GM21390 (cell line): ENCODE measurements at regions not wholly inside any gene's neighbourhood (a gene's known extent, or its start where the extent isn't known, plus 50 kb on each side); places are given as distances from the start of the nearest gene placed in this dataset.
"Not testable (repeated sequence)": the region's sequence is repeated elsewhere in the genome, so short reads cannot be mapped to it uniquely, and the experiment has no call there.

Experiments
- ATAC-seq: cut with Tn5 transposase; IDR thresholded peaks from one replicate; pipeline ENCODE4 v1.9.1; 2021; ENCODE audit not compliant: unreplicated experiment

- no peak for ATAC-seq
Observed at GRCh38 chr4:23422878-23423277, 467.0 kb downstream of the PPARGC1A start.

GRCh38 chr4:23413631-23414030 is 476.2 kb downstream of the PPARGC1A start:
- no peak for ATAC-seq

DNA sequence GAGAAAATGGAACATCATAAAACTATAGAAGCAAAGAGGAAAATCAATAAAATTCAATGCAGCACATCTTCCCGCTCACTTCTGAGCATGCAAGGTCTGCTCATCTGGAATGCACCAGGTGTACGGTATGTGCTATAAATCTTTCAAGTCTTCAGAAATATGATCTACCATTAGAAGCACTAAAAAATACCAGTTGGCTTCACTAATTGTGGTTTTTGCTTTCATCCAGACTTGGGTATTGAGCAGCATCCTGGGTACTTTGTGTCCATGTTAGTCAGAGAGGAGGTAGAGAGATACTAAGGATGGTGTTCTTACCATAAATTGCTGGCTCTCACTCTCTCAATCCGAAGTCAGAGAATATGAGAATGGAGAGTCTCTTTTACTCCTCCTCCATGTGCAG is 477.1 kb downstream of the PPARGC1A start:
- no peak for ATAC-seq

GRCh38 chr4:23408913-23409312 is 480.9 kb downstream of the PPARGC1A start:
- not testable (repeated sequence) for ATAC-seq

- ATAC-seq, result no peak
Observed at GRCh38 chr4:23401572-23401971, 488.3 kb downstream of the PPARGC1A start.

DNA sequence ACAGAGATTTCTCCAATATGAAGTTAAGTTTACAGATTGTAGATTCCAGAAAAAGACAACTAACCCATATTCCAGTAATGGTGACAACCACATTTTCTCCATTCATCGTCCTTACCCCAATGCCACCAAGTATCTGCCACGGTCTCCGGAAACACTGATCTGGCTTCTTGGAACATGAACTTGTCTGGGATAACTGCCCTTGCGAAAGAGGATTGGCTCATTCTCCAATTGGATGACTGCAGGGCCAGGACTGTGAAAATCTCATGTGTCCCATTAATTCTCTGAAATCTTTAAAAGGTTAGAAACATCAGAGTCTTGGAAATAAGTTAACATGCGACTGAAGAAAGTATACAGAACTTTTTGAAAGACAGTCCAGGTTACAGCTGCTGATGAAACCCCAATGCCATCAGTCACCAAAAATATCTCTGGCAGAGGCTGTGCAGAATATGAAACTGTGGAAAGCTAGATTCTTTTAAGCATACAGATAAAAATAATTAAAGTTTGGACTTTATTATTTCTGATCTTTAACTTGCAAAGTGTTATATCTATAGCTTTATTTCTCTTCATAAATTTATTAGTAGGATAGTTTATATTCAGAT is 496.9 kb downstream of the PPARGC1A start:
- no peak for ATAC-seq

GRCh38 chr4:23390246-23390645 is 499.6 kb downstream of the PPARGC1A start:
- ATAC-seq, result no peak

DNA sequence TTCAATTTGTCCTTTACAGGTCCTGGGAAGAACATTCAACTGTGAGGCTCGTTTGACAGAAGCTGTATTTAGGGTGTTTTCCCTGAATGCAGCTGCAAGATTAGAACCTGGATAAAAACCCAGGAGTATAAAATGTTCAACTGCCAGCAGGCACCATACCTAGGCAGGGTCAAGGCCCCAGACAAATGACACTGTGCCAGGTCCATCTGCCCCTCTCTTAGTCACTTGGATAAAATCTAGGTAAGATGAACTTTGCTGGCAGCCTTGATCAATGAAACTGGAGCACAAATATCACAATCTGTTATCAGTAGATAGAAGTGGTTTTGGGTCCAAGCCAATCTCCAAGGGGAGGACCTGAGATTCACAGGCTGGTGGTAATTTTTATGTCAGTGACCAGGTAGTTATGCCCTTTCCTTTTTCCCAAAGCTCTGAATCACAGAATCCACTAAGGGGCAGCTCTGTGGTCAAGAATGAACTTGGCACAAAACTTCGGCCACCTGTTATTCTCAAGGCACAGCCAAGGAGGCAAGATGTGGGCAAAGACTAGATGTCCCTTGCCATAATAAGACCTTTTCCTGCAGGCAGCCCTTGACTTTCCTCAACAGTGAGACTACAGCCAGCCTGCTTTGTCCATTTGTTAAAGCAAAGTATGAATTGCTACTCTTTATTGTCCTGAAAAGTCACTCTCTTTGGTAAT is 501.0 kb downstream of the PPARGC1A start:
- ATAC-seq, result no peak

DNA sequence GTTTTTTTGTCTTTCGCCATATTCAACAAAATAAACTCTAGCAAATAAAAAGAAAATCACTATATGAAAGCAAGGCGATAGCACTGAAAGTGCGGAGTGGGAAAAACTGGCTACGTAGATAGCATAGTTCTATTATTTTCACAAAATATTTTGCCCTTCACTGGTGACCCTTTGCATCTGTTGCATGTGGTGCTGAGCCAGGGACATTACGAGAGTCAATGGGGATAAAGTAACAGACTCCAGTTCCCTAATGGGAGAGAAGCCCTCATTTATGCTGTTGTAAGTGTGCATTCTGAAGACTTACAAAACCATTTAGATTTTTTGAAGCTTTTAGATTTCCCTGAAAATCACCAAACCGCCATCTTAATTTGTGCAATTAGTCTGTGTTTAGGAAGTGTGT is 501.6 kb downstream of the PPARGC1A start:
- no peak for ATAC-seq

- ATAC-seq, result no peak
Observed at GRCh38 chr4:23384741-23385140, 505.1 kb downstream of the PPARGC1A start.

- no peak for ATAC-seq
Observed at GRCh38 chr4:23382879-23383278, 507.0 kb downstream of the PPARGC1A start.

- ATAC-seq, result no peak
Observed at GRCh38 chr4:23374259-23374658, 515.6 kb downstream of the PPARGC1A start.

DNA sequence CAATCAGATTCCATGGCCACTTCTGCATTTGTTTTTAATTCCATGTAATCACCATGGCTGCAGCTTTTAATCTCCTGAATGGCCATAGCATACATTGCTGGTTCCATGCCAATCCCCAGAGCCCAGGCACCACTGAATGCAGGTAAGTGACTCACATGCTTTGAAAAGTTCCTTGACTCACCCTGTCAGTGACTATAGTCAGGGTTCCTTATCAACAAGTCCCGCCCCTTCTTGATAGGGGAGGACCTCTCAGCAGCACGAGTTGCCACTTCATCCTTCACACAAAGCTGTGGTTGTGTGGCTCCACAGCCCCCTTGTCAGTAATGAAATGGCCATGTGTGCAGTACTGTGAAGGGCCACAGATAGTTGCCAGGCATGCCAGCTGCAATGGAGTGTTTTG is 516.6 kb downstream of the PPARGC1A start:
- no peak for ATAC-seq

- ATAC-seq, result no peak
Observed at GRCh38 chr4:23371533-23371932, 518.3 kb downstream of the PPARGC1A start.

- ATAC-seq, result no peak
Observed at GRCh38 chr4:23369331-23369730, 520.5 kb downstream of the PPARGC1A start.

GRCh38 chr4:23368081-23368697 is 521.7 kb downstream of the PPARGC1A start:
- no peak for ATAC-seq

DNA sequence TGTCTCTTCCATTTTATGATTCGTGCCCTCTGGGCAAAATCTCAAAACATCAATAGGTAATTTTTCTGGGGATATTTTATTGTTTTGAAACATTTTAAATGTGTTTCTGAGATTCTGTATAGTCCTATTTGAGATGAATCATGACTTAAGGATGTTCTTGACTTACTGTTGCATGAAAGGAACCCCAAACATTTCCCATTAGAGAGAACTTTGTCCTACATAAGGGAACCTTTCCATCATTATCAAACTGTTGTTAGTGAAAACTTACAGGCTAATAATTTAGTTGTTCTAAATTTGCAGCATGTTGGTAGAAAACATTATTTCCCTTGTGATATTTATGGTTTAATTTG is 523.3 kb downstream of the PPARGC1A start:
- no peak for ATAC-seq

GRCh38 chr4:23365871-23366556 is 523.8 kb downstream of the PPARGC1A start:
- no peak for ATAC-seq

DNA sequence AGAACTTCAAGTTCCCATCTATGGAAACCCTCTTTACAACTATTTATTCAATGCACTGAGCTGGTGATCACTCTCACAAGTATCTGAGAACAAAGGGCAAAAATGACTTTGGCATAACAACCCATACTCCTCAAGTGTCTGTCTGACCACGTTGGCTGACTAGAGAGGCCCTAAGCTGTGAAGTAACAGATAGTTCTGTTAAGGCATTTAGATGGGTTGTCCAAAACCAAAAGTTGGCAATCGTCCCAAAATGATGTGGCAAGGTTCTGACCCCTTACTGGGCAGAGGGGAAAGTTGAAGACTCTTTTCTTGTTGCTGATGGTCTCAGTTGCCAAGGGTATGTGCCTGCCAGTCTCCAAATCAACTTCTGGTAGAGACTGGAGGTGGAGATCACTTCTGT is 524.8 kb downstream of the PPARGC1A start:
- no peak for ATAC-seq

DNA sequence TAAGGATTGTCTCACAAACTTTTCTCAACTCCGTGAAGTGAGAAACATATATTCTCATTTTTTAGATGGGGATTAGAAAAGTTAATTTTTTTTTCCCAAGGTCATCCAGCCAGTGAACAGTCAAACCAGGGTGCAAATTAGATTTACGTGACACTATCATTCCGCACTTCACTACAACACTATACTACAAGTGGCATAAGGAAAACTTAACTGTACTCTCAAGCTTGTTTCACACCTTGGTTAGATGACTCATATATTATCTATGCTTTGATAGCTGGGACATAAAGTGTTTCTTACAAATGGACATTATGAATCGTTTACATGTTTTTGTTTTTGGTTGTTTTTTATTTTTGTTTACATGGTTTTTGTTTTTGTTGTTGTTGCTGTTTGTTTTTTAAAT is 525.7 kb downstream of the PPARGC1A start:
- ATAC-seq, result no peak

DNA sequence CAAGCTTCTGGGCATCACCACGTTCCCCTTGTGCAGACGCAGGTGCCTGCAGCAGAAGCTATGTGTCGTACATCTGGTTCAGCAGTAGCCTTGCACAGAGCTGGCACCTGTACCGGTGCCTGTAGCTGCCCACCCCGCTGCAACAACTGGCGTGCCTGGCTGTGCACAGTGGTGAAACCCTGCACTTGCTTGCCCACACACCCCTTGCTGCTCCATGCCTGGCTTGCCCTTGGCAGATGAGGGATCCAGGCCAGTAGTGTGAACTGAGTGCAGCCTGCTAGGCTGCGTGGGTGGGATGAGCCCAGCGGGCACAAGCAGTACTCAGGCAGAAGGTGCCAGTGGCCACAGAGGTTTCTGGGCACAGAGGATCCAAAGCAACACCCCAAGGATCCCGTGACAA is 528.4 kb downstream of the PPARGC1A start:
- ATAC-seq, result no peak

GRCh38 chr4:23360718-23361117 is 529.1 kb downstream of the PPARGC1A start:
- no peak for ATAC-seq
